ENCODE measurements at regions not wholly inside any gene's neighbourhood (a gene's known extent, or its start where the extent isn't known, plus 50 kb on each side); places are given as distances from the start of the nearest gene placed in this dataset.

GRCh38 chr22:27682437-27682836 lies 119.1 kb downstream of the MN1 start:
- no peaks in the 10 kb centered on the region for H3K27me3 ChIP-seq (ENCODE audit: control insufficient read depth in 3 of 3, insufficient read depth in 3 of 3, low read length in 2 of 3)
- no peak for TF ChIP-seq CTCF (IDR thresholded peaks at IDR 0.05; ENCODE audit: control extremely low read depth, extremely low read depth)
- DNase-seq (no peak), ATAC-seq (ENCODE audit: insufficient read depth, low FRiP score) (no peak)
- no peaks in the 10 kb centered on the region for H3K9me3 ChIP-seq (ENCODE audit: control insufficient read depth in 4 of 4, insufficient read depth in 3 of 4, low read length in 3 of 4)
- no peak overlapping the region for H3K9ac ChIP-seq (ENCODE audit: insufficient read depth in 1 of 2, low read length in 2 of 2)
- H3K4me1 ChIP-seq (ENCODE audit: control insufficient read depth in 5 of 5, insufficient read depth in 5 of 5, low read length in 5 of 5): peaks cover 0 to 6% (median 0%) of the 10 kb centered on the region in 5 donors
- no peak overlapping the region for H3K4me3 ChIP-seq
- 76 to 84% methylated on average over 9 of the region's 9 CpGs for WGBS, 2 donors
- no peaks in the 10 kb centered on the region for H3K36me3 ChIP-seq (ENCODE audit: control insufficient read depth in 4 of 4, insufficient read depth in 4 of 4, low read length in 4 of 4)
- H3K27ac ChIP-seq (ENCODE audit: low read depth in 1 of 2, low read length in 1 of 2): no peak overlapping the region

GRCh38 chr22:27684901-27685300 lies 116.7 kb downstream of the MN1 start:
- no peak overlapping the region for H3K9ac ChIP-seq (ENCODE audit: insufficient read depth in 1 of 2, low read length in 2 of 2)

GRCh38 chr22:27685515-27685914 lies 116.0 kb downstream of the MN1 start:
- peaks cover 0 to 5% (median 0%) of the 10 kb centered on the region in 5 donors for H3K4me1 ChIP-seq (ENCODE audit: control insufficient read depth in 5 of 5, insufficient read depth in 5 of 5, low read length in 5 of 5)
- no peak overlapping the region for H3K4me3 ChIP-seq
- ATAC-seq (ENCODE audit: insufficient read depth, low FRiP score) (no peak), DNase-seq (no peak)
- 91 to 92% methylated on average over 5 of the region's 5 CpGs for WGBS, 2 donors
- H3K27ac ChIP-seq (ENCODE audit: low read depth in 1 of 2, low read length in 1 of 2): peak overlapping the region in 1 of 2 donors; percentile 85
- no peaks in the 10 kb centered on the region for H3K27me3 ChIP-seq (ENCODE audit: control insufficient read depth in 3 of 3, insufficient read depth in 3 of 3, low read length in 2 of 3)
- TF ChIP-seq CTCF (IDR thresholded peaks at IDR 0.05; ENCODE audit: control extremely low read depth, extremely low read depth): no peak
- peaks cover 0 to 4% (median 2%) of the 10 kb centered on the region in 4 donors for H3K9me3 ChIP-seq (ENCODE audit: control insufficient read depth in 4 of 4, insufficient read depth in 3 of 4, low read length in 3 of 4)
- no peak overlapping the region for H3K9ac ChIP-seq (ENCODE audit: insufficient read depth in 1 of 2, low read length in 2 of 2)
- H3K36me3 ChIP-seq (ENCODE audit: control insufficient read depth in 4 of 4, insufficient read depth in 4 of 4, low read length in 4 of 4): no peaks in the 10 kb centered on the region

More at GRCh38 chr22:27684901-27685300, 116.7 kb downstream of the MN1 start:
- 73 to 83% methylated on average over 9 of the region's 9 CpGs for WGBS, 2 donors
- ATAC-seq (ENCODE audit: insufficient read depth, low FRiP score): no peak
- Histone ChIP-seq H3K4me1 (ENCODE audit: control insufficient read depth in 5 of 5, insufficient read depth in 5 of 5, low read length in 5 of 5) (peaks cover 0 to 6% (median 0%) of the 10 kb centered on the region in 5 donors), H3K27me3 (ENCODE audit: control insufficient read depth in 3 of 3, insufficient read depth in 3 of 3, low read length in 2 of 3) (no peaks in the 10 kb centered on the region), H3K4me3 (no peak overlapping the region), H3K9me3 (ENCODE audit: control insufficient read depth in 4 of 4, insufficient read depth in 3 of 4, low read length in 3 of 4) (peaks cover 0 to 4% (median 2%) of the 10 kb centered on the region in 4 donors), H3K36me3 (ENCODE audit: control insufficient read depth in 4 of 4, insufficient read depth in 4 of 4, low read length in 4 of 4) (no peaks in the 10 kb centered on the region), H3K27ac (ENCODE audit: low read depth in 1 of 2, low read length in 1 of 2) (peak overlapping the region in 1 of 2 donors; percentile 57)
- peak in 2 of 3 donors; percentile 43 to 70 for DNase-seq
- TF ChIP-seq CTCF (IDR thresholded peaks at IDR 0.05; ENCODE audit: control extremely low read depth, extremely low read depth): no peak

GRCh38 chr22:27685970-27686369 lies 115.6 kb downstream of the MN1 start:
- H3K9me3 ChIP-seq (ENCODE audit: control insufficient read depth in 4 of 4, insufficient read depth in 3 of 4, low read length in 3 of 4): peaks cover 0 to 4% (median 2%) of the 10 kb centered on the region in 4 donors
- no peak for DNase-seq
- 87 to 95% methylated on average over 1 of the region's 1 CpG for WGBS, 2 donors
- no peak overlapping the region for H3K9ac ChIP-seq (ENCODE audit: insufficient read depth in 1 of 2, low read length in 2 of 2)
- H3K4me3 ChIP-seq: no peak overlapping the region
- no peak for TF ChIP-seq CTCF (IDR thresholded peaks at IDR 0.05; ENCODE audit: control extremely low read depth, extremely low read depth)
- peak overlapping the region in 1 of 2 donors; percentile 85 for H3K27ac ChIP-seq (ENCODE audit: low read depth in 1 of 2, low read length in 1 of 2)
- H3K27me3 ChIP-seq (ENCODE audit: control insufficient read depth in 3 of 3, insufficient read depth in 3 of 3, low read length in 2 of 3): no peaks in the 10 kb centered on the region
- H3K36me3 ChIP-seq (ENCODE audit: control insufficient read depth in 4 of 4, insufficient read depth in 4 of 4, low read length in 4 of 4): no peaks in the 10 kb centered on the region
- no peak for ATAC-seq (ENCODE audit: insufficient read depth, low FRiP score)
- H3K4me1 ChIP-seq (ENCODE audit: control insufficient read depth in 5 of 5, insufficient read depth in 5 of 5, low read length in 5 of 5): peaks cover 0 to 4% (median 0%) of the 10 kb centered on the region in 5 donors

All from lung (tissue), 11 donors.